Spleen (tissue), 11 donors: ENCODE measurements at regions not wholly inside any gene's neighbourhood (a gene's known extent, or its start where the extent isn't known, plus 50 kb on each side); places are given as distances from the start of the nearest gene placed in this dataset.

Source experiments
- DNase-seq: peaks from one replicate; pipeline ENCODE4 v3.0.0-alpha.2; 2020
- H3K27ac ChIP-seq, 8 donors: fragments of 200-600 bp; sonication (generic) in 7 of 8; 1 replicate in 4 of 8; 2 replicates in 4 of 8; pipeline versions ENCODE4 v1.5.0 to v1.8.0; 2016 to 2021; ENCODE audit warnings: inconsistent platforms in 4 of 8, mild to moderate bottlenecking in 4 of 8, moderate library complexity in 1 of 8
- H3K27me3 ChIP-seq, 7 donors: fragments of 200-600 bp; sonication (generic) in 6 of 7; replicated peaks in 1 of 7; 1 replicate in 4 of 7; 2 replicates in 3 of 7; pipeline versions ENCODE4 v1.5.0 to v1.8.0; 2016 to 2021; ENCODE audit warnings: inconsistent platforms in 3 of 7, mild to moderate bottlenecking in 1 of 7
- H3K36me3 ChIP-seq, 6 donors: fragments of 200-600 bp; sonication (generic) in 5 of 6; 1 replicate in 4 of 6; 2 replicates in 2 of 6; pipeline versions ENCODE4 v1.5.0 to v1.8.0; 2016 to 2021; ENCODE audit warnings: inconsistent platforms in 2 of 6
- H3K4me1 ChIP-seq, 6 donors: fragments of 200-600 bp; sonication (generic) in 5 of 6; 1 replicate in 3 of 6; 2 replicates in 3 of 6; pipeline versions ENCODE4 v1.5.0 to v1.8.0; 2016 to 2021; ENCODE audit warnings: inconsistent platforms in 3 of 6
- H3K4me3 ChIP-seq, 8 donors: fragments of 200-600 bp; sonication (generic) in 7 of 8; 1 replicate in 4 of 8; 2 replicates in 4 of 8; pipeline versions ENCODE4 v1.5.0 to v1.8.0; 2016 to 2021; ENCODE audit warnings: inconsistent platforms in 4 of 8, mild to moderate bottlenecking in 4 of 8, moderate library complexity in 2 of 8
- H3K9me3 ChIP-seq, 8 donors: fragments of 200-600 bp; sonication (generic) in 7 of 8; 1 replicate in 4 of 8; 2 replicates in 4 of 8; pipeline versions ENCODE4 v1.5.0 to v1.8.0; 2016 to 2021; ENCODE audit warnings: inconsistent platforms in 4 of 8
- POLR2A ChIP-seq, 3 donors: fragments of 450-650 bp; IDR thresholded peaks; one replicate each; pipeline ENCODE4 v1.5.1; 2017; ENCODE audit warnings: antibody characterized with exemption in 3 of 3, mild to moderate bottlenecking in 1 of 3
- POLR2AphosphoS5 ChIP-seq, 3 donors: sonication (generic); formaldehyde crosslinking; IDR thresholded peaks; one replicate each; pipeline ENCODE4 v1.5.1; 2017; ENCODE audit warnings: antibody characterized with exemption in 3 of 3
- WGBS, 5 donors: extraction: QIAGEN DNeasy Blood & Tissue Kit in 3 of 5; methylation state at CpG; one replicate each; pipeline versions ENCODE4 v1.1.5 to v1.1.7; 2013 to 2018; 5-methylcytosine and 5-hydroxymethylcytosine counted together
- intact Hi-C: fragments of 100-400 bp; cut with DNase I; formaldehyde crosslinking; loops from one replicate; pipeline ENCODE4 v1.15.0; 2023; ENCODE audit warnings: low total_unique reads
- small RNA-seq, 4 donors: library from RNA; depleted of rRNA; stranded (forward); fragments of <200 nt; gene quantifications; one replicate each; pipeline ENCODE3, GENCODE V24; 2016
- TF ChIP-seq, protein P1 (sequence below), 11 experiments: fragments of 200-600 bp in 7 of 11; fragments of 450-650 bp in 4 of 11; sonication (generic) in 4 of 11; IDR thresholded peaks in 8 of 11; conservative IDR thresholded peaks in 3 of 11; 1 replicate in 7 of 11; 2 replicates in 4 of 11; pipeline versions ENCODE4 v1.4.0 to v1.8.0; 2016 to 2021; ENCODE audit warnings: antibody characterized with exemption in 11 of 11, inconsistent platforms in 4 of 11, mild to moderate bottlenecking in 1 of 11
- donor health status: healthy with polysubstance abuse.
- donor health status: DM: no; HTN: no; CAD: no; lungs with moderate emphysema.
- donor health status: DM: no; HTN: no; CAD: no.
- donor health status: Bipolar disorder and iron deficiency.
- donor health status: healthy.
- donor health status: DM: no; HTN: no; CAD: no.
- donor health status: DM: yes; HTN: yes; CAD: no.

DNA sequence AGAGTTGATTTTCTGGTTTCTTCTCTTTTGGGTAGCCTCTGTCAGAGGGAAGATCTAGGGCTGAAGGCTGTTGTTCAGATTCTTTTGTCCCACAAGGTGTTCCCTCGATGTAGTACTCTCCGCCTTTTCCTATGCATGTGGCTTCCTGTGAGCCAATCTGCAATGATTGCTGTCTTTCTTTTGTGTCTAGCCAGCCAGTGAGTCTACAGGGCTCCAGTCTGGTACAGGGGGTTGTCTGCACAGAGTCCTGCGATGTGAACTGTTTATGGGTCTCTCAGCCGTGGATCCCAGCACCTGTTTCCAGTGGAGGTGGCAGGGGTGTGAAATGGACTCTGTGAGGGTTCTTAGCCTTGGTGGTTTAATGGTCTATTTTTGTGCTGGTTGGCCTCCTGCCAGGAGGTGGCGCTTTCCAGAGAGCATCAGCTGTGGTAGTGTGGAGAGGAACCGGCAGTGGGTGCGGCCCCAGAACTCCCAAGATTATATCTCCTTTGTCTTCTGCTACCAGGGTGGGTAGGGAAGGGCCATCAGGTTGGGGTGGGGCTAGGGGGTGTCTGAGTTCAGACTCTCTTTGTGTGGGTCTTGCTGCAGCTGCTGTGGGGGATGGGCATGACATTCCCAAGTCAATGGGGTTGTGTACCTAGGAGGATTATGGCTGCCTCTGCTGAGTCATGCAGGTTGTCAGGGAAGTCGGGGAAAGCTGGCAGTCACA, 81.3 kb upstream of the C21orf91 start:
- H3K9me3 ChIP-seq = peaks cover 0 to 14% (median 5%) of the 10 kb centered on the region in 8 donors
- WGBS, 5 donors = 72 to 87% (median 79%) methylated on average over 8 of the region's 8 CpGs
- H3K27ac ChIP-seq = no peak overlapping the region
- H3K4me3 ChIP-seq = no peak overlapping the region
- intact Hi-C loops = loop anchor here (5.0 kb wide), 1 partner anchor 218 kb away; no protein-coding TSS in a partner anchor
- H3K27me3 ChIP-seq = no peaks in the 10 kb centered on the region
- no peak for DNase-seq
- TF ChIP-seq, protein P1, sequence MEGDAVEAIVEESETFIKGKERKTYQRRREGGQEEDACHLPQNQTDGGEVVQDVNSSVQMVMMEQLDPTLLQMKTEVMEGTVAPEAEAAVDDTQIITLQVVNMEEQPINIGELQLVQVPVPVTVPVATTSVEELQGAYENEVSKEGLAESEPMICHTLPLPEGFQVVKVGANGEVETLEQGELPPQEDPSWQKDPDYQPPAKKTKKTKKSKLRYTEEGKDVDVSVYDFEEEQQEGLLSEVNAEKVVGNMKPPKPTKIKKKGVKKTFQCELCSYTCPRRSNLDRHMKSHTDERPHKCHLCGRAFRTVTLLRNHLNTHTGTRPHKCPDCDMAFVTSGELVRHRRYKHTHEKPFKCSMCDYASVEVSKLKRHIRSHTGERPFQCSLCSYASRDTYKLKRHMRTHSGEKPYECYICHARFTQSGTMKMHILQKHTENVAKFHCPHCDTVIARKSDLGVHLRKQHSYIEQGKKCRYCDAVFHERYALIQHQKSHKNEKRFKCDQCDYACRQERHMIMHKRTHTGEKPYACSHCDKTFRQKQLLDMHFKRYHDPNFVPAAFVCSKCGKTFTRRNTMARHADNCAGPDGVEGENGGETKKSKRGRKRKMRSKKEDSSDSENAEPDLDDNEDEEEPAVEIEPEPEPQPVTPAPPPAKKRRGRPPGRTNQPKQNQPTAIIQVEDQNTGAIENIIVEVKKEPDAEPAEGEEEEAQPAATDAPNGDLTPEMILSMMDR (IDR thresholded peaks at IDR 0.05 in 8 of 11, conservative IDR thresholded peaks at IDR 0.05 in 3 of 11) = no peak
- no peak for TF ChIP-seq POLR2A (IDR thresholded peaks at IDR 0.05)
- no peak for TF ChIP-seq POLR2AphosphoS5 (IDR thresholded peaks at IDR 0.05)
- peaks cover 0 to 5% (median 0%) of the 10 kb centered on the region in 6 donors for H3K4me1 ChIP-seq
- no peaks in the 10 kb centered on the region for H3K36me3 ChIP-seq

DNA sequence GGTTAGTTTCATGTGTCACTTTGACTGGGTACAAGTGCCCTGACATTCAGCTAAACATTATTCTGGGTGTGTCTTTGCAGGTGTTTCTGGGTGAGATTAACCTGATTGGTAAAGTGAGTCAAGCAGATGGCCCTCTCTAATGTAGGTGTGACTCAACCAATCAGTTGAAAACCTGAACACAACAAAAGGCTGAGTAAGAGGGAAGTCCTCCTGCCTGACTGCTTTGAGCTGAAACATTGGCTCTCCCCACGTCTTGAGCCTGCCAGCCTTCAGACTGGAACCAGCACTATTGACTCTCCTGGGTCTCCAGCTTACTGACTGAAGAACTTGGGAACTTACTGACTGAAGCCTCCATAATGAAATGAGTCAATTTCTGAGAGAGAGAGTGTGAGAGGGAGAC, 70.0 kb upstream of the C21orf91 start:
- no peaks in the 10 kb centered on the region for H3K36me3 ChIP-seq
- no peak overlapping the region for H3K27ac ChIP-seq
- H3K9me3 ChIP-seq = no peaks in the 10 kb centered on the region
- intact Hi-C loops = no loop called here
- TF ChIP-seq, protein P1 (IDR thresholded peaks at IDR 0.05 in 8 of 11, conservative IDR thresholded peaks at IDR 0.05 in 3 of 11) = no peak
- no peak for TF ChIP-seq POLR2A (IDR thresholded peaks at IDR 0.05)
- no peak for TF ChIP-seq POLR2AphosphoS5 (IDR thresholded peaks at IDR 0.05)
- DNase-seq = no peak
- no peak overlapping the region for H3K4me3 ChIP-seq
- no peaks in the 10 kb centered on the region for H3K4me1 ChIP-seq
- no peaks in the 10 kb centered on the region for H3K27me3 ChIP-seq
- WGBS, 5 donors = 64 to 84% (median 76%) methylated on average over 1 of the region's 1 CpG

DNA sequence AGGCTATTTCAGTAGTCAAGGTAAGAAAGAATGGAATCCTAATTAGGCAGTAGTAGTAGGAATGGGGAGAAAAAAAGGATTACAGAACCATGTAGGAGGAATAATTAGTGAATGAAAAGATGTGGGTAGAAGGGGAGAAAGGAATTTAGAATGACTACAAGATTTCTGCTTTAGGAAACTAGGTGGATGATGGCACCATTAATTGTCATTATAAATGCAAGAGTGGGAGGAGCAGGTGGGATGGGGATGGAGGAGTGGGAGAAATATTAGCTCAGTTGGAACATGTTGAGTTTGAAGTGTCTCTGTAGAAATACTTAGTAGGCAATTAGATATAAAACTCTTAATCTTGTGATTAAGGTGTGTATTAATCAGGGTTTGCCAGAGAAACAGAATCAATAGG, 50.0 kb upstream of the C21orf91 start:
- intact Hi-C loops = no loop called here
- Histone ChIP-seq H3K4me3 (no peak overlapping the region), H3K27ac (no peak overlapping the region), H3K27me3 (no peaks in the 10 kb centered on the region), H3K4me1 (no peaks in the 10 kb centered on the region), H3K36me3 (no peaks in the 10 kb centered on the region), H3K9me3 (peaks cover 0 to 6% (median 0%) of the 10 kb centered on the region in 8 donors)
- no peak for DNase-seq
- TF ChIP-seq POLR2A (IDR thresholded peaks at IDR 0.05) (no peak), POLR2AphosphoS5 (IDR thresholded peaks at IDR 0.05) (no peak)
- TF ChIP-seq, protein P1 (IDR thresholded peaks at IDR 0.05 in 8 of 11, conservative IDR thresholded peaks at IDR 0.05 in 3 of 11) = no peak

Small RNA genes in the stretch of these regions (small RNA-seq; reads per million reads assigned to genes)
- 0 reads per million in 4 donors for gene RPL37P3
